Astrocyte (in vitro differentiated cells and primary cell): ENCODE measurements at regions not wholly inside any gene's neighbourhood (a gene's known extent, or its start where the extent isn't known, plus 50 kb on each side); places are given as distances from the start of the nearest gene placed in this dataset.

Experiments used
- DNase-seq: peaks from one replicate; pipeline ENCODE4 v3.0.0-alpha.2; 2010; ENCODE audit warnings: low read depth
- FAIRE-seq: peaks from 2 replicates; lab custom pipeline; 2011; peaks lifted over from hg19 to GRCh38; lab: Jason Lieb, UNC
- H2AFZ ChIP-seq: 2 replicates; pipeline ENCODE4 v1.6.0; 2012; ENCODE audit warnings: low read depth, low read length, inconsistent platforms
- H3K27ac ChIP-seq: 2 replicates; pipeline ENCODE4 v1.5.1; 2011; ENCODE audit warnings: low read depth, low read length, inconsistent platforms
- H3K27me3 ChIP-seq: 2 replicates; pipeline ENCODE4 v1.6.0; 2011; ENCODE audit warnings: low read length, inconsistent platforms; ENCODE audit not compliant: insufficient read depth
- H3K36me3 ChIP-seq: 2 replicates; pipeline ENCODE4 v1.5.1; 2011; ENCODE audit warnings: low read length, inconsistent platforms; ENCODE audit not compliant: insufficient read depth
- H3K4me1 ChIP-seq: 2 replicates; pipeline ENCODE4 v1.5.1; 2011; ENCODE audit warnings: low read length, inconsistent platforms; ENCODE audit not compliant: insufficient read depth
- H3K4me2 ChIP-seq: 2 replicates; pipeline ENCODE4 v1.6.0; 2012; ENCODE audit warnings: low read length, inconsistent platforms
- H3K4me3 ChIP-seq: 2 replicates; pipeline ENCODE4 v1.5.1; 2011; ENCODE audit warnings: low read depth, mild to moderate bottlenecking, low read length, inconsistent platforms; ENCODE audit not compliant: insufficient read depth
- H3K79me2 ChIP-seq: 2 replicates; pipeline ENCODE4 v1.6.0; 2012; ENCODE audit warnings: mild to moderate bottlenecking, low read length, inconsistent platforms; ENCODE audit not compliant: insufficient read depth
- H3K9ac ChIP-seq: 2 replicates; pipeline ENCODE4 v1.6.0; 2012; ENCODE audit warnings: mild to moderate bottlenecking, low read length, inconsistent platforms
- H3K9me3 ChIP-seq: 2 replicates; pipeline ENCODE4 v1.5.1; 2012; ENCODE audit warnings: low read depth, mild to moderate bottlenecking, low read length, inconsistent platforms; ENCODE audit not compliant: insufficient read depth
- H4K20me1 ChIP-seq: 2 replicates; pipeline ENCODE4 v1.6.0; 2012; ENCODE audit warnings: low read length, inconsistent platforms; ENCODE audit not compliant: insufficient read depth
- H3K27ac Mint-ChIP-seq: one replicate; pipeline ENCODE4 v1.8.0; 2021; ENCODE audit warnings: mild to moderate bottlenecking, mixed read lengths; ENCODE audit not compliant: unreplicated experiment
- H3K27me3 Mint-ChIP-seq: one replicate; pipeline ENCODE4 v1.8.0; 2021; ENCODE audit warnings: low read depth, mixed read lengths; ENCODE audit not compliant: unreplicated experiment
- H3K36me3 Mint-ChIP-seq: one replicate; pipeline ENCODE4 v1.8.0; 2021; ENCODE audit warnings: low read depth, mixed read lengths; ENCODE audit not compliant: unreplicated experiment
- H3K4me1 Mint-ChIP-seq: one replicate; pipeline ENCODE4 v1.8.0; 2021; ENCODE audit warnings: low read depth, mixed read lengths; ENCODE audit not compliant: unreplicated experiment
- H3K4me3 Mint-ChIP-seq: one replicate; pipeline ENCODE4 v1.8.0; 2021; ENCODE audit warnings: mild to moderate bottlenecking, moderate library complexity, mixed read lengths; ENCODE audit not compliant: unreplicated experiment
- H3K9me3 Mint-ChIP-seq: one replicate; pipeline ENCODE4 v1.8.0; 2021; ENCODE audit warnings: mild to moderate bottlenecking, mixed read lengths; ENCODE audit not compliant: unreplicated experiment
- EZH2 ChIP-seq: IDR thresholded peaks from 2 replicates; pipeline ENCODE4 v1.6.1; 2012; ENCODE audit warnings: mild to moderate bottlenecking, low read length, inconsistent platforms; ENCODE audit not compliant: insufficient read depth
- TF ChIP-seq, protein P1 (sequence below): IDR thresholded peaks from 2 replicates; pipeline ENCODE4 v1.5.1; 2011; ENCODE audit warnings: low read depth, mild to moderate bottlenecking, inconsistent platforms, low read length, moderate library complexity; ENCODE audit not compliant: insufficient read depth

DNA sequence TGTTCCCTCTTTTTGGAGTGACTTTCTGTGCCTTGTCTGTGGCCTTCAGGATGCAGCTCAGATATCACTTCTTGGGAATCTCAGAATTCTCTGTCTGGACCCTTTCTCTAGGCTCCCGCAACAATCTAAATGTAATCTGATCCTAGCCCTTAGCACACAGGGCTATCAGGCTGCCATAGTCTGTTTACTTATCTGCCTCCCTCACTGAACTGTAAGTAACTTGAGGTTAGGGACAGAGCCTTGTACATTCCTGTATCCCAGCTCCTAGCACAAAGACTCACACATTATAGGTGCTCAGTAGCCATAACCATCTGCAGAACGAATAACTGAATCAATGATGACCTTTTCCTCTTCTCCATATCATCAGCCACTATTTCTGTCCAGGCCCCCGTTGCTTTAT is 69.5 kb downstream of the RTL9 start:
- Histone ChIP-seq H4K20me1 (no peaks in the 10 kb centered on the region), H2AFZ (no peak overlapping the region), H3K4me2 (no peak overlapping the region), H3K36me3 (no peaks in the 10 kb centered on the region), H3K27ac (no peak overlapping the region), H3K79me2 (no peaks in the 10 kb centered on the region), H3K27me3 (no peaks in the 10 kb centered on the region), H3K9ac (no peak overlapping the region), H3K4me1 (peaks cover 3% of the 10 kb centered on the region), H3K4me3 (no peak overlapping the region), H3K9me3 (no peaks in the 10 kb centered on the region)
- FAIRE-seq, result peak; percentile 32
- peaks cover 5% of the 10 kb centered on the region for H3K9me3 Mint-ChIP-seq
- peaks cover 5% of the 10 kb centered on the region for H3K27me3 Mint-ChIP-seq
- TF ChIP-seq EZH2, result no peak
- TF ChIP-seq, protein P1, sequence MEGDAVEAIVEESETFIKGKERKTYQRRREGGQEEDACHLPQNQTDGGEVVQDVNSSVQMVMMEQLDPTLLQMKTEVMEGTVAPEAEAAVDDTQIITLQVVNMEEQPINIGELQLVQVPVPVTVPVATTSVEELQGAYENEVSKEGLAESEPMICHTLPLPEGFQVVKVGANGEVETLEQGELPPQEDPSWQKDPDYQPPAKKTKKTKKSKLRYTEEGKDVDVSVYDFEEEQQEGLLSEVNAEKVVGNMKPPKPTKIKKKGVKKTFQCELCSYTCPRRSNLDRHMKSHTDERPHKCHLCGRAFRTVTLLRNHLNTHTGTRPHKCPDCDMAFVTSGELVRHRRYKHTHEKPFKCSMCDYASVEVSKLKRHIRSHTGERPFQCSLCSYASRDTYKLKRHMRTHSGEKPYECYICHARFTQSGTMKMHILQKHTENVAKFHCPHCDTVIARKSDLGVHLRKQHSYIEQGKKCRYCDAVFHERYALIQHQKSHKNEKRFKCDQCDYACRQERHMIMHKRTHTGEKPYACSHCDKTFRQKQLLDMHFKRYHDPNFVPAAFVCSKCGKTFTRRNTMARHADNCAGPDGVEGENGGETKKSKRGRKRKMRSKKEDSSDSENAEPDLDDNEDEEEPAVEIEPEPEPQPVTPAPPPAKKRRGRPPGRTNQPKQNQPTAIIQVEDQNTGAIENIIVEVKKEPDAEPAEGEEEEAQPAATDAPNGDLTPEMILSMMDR, result no peak
- peaks cover 12% of the 10 kb centered on the region for H3K4me1 Mint-ChIP-seq
- H3K36me3 Mint-ChIP-seq, result no peaks in the 10 kb centered on the region
- DNase-seq, result peak; percentile 46
- H3K27ac Mint-ChIP-seq, result no peak overlapping the region
- H3K4me3 Mint-ChIP-seq, result no peak overlapping the region

DNA sequence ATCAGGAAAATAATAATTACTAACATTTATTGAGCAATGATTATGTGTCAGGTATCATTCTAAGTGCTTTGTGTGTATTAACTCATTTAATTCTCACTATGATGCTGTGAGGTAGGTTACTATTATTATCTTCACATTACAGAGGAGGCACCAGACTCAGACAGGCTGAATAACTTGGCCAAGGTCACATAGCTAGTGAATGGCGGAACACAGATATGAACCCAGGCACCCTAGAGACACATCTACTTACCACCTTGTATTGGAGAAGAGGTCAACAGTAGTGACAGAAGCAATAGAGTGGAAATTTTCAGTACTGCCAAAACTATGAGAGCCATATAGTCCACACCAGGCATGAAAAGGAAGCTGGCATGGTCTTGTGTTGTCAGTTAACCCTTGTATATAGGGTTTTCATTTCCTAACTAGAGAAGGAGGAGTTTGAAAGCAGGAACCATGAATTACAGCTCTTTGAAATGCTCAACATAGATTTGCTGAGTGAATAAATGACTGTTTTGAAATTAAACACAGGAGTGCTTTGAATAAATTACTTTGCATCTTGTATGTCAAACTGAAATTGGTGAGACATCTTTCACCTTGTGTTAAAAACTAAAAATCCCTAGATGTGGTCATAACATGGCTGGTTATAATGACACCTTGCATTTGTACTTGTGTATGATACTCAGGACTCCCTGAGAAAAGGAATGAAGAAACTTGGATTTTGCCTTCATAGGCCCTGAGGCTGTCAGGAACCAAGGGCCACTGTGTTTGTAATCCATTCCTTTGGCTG is 71.8 kb downstream of the RTL9 start:
- no peak overlapping the region for H2AFZ ChIP-seq
- H3K9ac ChIP-seq, result no peak overlapping the region
- H3K36me3 ChIP-seq, result no peaks in the 10 kb centered on the region
- H3K27ac ChIP-seq, result no peak overlapping the region
- Mint-ChIP-seq H3K9me3 (peaks cover 5% of the 10 kb centered on the region), H3K4me1 (peaks cover 14% of the 10 kb centered on the region), H3K27ac (no peak overlapping the region), H3K36me3 (no peaks in the 10 kb centered on the region), H3K4me3 (no peak overlapping the region), H3K27me3 (peaks cover 2% of the 10 kb centered on the region)
- no peaks in the 10 kb centered on the region for H3K27me3 ChIP-seq
- TF ChIP-seq, protein P1, result no peak
- no peak for TF ChIP-seq EZH2
- DNase-seq (no peak), FAIRE-seq (peak; percentile 94)
- peaks cover 3% of the 10 kb centered on the region for H3K4me1 ChIP-seq
- H3K4me3 ChIP-seq, result no peak overlapping the region
- H3K4me2 ChIP-seq, result no peak overlapping the region
- no peaks in the 10 kb centered on the region for H4K20me1 ChIP-seq
- no peaks in the 10 kb centered on the region for H3K9me3 ChIP-seq
- H3K79me2 ChIP-seq, result no peaks in the 10 kb centered on the region
